Left ventricle myocardium inferior (tissue), 1 donor: ENCODE measurements at regions not wholly inside any gene's neighbourhood (a gene's known extent, or its start where the extent isn't known, plus 50 kb on each side); places are given as distances from the start of the nearest gene placed in this dataset.

Experiments
- DNase-seq: peaks from one replicate; pipeline ENCODE4 v3.0.0-alpha.2; 2020
- H3K27ac ChIP-seq: fragments of 200-600 bp; replicated peaks from 2 replicates; pipeline ENCODE4 v1.8.0; 2021
- H3K27me3 ChIP-seq: fragments of 200-600 bp; 2 replicates; pipeline ENCODE4 v1.8.0; 2021; ENCODE audit warnings: low read depth
- H3K36me3 ChIP-seq: fragments of 200-600 bp; 2 replicates; pipeline ENCODE4 v1.8.0; 2021
- H3K4me1 ChIP-seq: fragments of 200-600 bp; 2 replicates; pipeline ENCODE4 v1.8.0; 2021
- H3K4me3 ChIP-seq: fragments of 200-600 bp; 2 replicates; pipeline ENCODE4 v1.8.0; 2021; ENCODE audit warnings: mild to moderate bottlenecking, moderate library complexity
- H3K9me3 ChIP-seq: fragments of 200-600 bp; replicated peaks from 2 replicates; pipeline ENCODE4 v1.8.0; 2021
- intact Hi-C: fragments of 100-400 bp; cut with micrococcal nuclease; formaldehyde crosslinking; loops from one replicate; pipeline ENCODE4 v1.11.0; 2022
- TF ChIP-seq, protein P1 (sequence below): fragments of 200-600 bp; IDR thresholded peaks from 2 replicates; pipeline ENCODE4 v1.8.0; 2021; ENCODE audit warnings: antibody characterized with exemption, mild to moderate bottlenecking, borderline replicate concordance
- donor health status: DM: no; HTN: yes; CAD: no; lungs with severe emphysema.

DNA sequence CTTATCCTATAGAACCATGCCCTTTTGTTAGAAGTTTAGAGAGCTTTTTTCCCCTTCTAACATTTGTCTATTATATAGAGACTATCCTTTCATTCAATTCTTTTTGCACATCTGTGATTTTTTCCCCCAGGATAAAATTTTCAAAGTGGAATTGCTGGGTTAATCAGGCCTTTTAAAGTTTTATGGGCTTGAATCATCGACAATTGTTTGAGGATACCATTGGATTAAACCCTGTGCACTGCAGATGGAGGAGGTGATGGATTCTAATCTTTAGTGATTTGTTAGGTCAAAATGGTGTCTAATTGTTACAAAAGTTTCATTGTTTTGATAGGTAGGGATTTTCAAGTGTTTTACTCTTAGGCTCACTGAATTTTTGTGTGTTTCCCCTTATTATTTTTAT lies 463.7 kb upstream of the CFAP20DC start:
- TF ChIP-seq, protein P1, sequence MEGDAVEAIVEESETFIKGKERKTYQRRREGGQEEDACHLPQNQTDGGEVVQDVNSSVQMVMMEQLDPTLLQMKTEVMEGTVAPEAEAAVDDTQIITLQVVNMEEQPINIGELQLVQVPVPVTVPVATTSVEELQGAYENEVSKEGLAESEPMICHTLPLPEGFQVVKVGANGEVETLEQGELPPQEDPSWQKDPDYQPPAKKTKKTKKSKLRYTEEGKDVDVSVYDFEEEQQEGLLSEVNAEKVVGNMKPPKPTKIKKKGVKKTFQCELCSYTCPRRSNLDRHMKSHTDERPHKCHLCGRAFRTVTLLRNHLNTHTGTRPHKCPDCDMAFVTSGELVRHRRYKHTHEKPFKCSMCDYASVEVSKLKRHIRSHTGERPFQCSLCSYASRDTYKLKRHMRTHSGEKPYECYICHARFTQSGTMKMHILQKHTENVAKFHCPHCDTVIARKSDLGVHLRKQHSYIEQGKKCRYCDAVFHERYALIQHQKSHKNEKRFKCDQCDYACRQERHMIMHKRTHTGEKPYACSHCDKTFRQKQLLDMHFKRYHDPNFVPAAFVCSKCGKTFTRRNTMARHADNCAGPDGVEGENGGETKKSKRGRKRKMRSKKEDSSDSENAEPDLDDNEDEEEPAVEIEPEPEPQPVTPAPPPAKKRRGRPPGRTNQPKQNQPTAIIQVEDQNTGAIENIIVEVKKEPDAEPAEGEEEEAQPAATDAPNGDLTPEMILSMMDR = no peak
- no peak for DNase-seq
- no peaks in the 10 kb centered on the region for H3K9me3 ChIP-seq

DNA sequence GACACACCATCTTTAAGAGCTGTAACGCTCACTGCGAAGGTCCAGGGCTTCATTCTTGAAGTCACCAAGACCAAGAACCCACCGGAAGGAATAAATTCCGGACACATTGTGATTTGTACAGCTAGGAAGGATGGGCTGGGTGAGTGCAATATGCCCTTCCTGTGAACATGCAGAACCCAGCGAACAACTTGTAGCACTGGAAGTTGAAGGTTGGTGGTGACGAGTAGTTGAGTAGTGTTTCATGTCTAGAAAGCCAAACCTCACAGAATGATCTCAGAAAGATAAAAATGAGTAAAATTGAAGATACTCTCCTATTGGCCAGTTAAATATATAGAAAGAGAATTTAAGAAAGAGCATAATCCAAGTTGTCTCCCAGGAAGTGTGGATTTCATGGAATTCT lies 462.2 kb upstream of the CFAP20DC start:
- Histone ChIP-seq H3K9me3 (no peaks in the 10 kb centered on the region), H3K36me3 (no peaks in the 10 kb centered on the region), H3K4me3 (no peak overlapping the region), H3K27me3 (no peaks in the 10 kb centered on the region), H3K27ac (no peak overlapping the region), H3K4me1 (no peaks in the 10 kb centered on the region)
- no peak for DNase-seq
- intact Hi-C loops = no loop called here
- TF ChIP-seq, protein P1 = no peak

More for the DNA sequence above, 463.7 kb upstream of the CFAP20DC start:
- no peaks in the 10 kb centered on the region for H3K4me1 ChIP-seq
- H3K4me3 ChIP-seq = no peak overlapping the region
- H3K27me3 ChIP-seq = no peaks in the 10 kb centered on the region
- no peaks in the 10 kb centered on the region for H3K36me3 ChIP-seq
- intact Hi-C loops = no loop called here
- no peak overlapping the region for H3K27ac ChIP-seq

DNA sequence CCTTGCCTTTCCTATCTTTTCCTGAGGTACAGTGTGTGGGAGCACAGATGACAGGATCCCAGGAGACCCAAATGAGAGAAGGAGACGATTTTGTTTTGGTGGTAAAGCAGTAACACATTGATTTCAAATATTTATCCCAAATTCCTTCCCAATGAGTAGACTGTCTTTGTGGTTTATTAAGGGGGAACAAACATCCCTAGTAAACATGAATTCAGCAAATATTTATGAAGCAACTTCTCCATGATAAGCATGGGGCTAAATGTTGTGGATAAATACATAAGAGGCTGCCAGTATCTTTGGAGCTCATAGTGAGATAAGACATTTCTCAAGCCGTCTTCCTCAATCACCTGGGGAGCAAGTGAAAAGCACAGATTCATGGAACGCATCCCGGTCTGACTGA lies 460.8 kb upstream of the CFAP20DC start:
- no peak overlapping the region for H3K4me3 ChIP-seq
- no peaks in the 10 kb centered on the region for H3K9me3 ChIP-seq
- H3K36me3 ChIP-seq = no peaks in the 10 kb centered on the region
- no peaks in the 10 kb centered on the region for H3K27me3 ChIP-seq
- TF ChIP-seq, protein P1 = no peak
- DNase-seq = no peak
- H3K27ac ChIP-seq = no peak overlapping the region
- no peaks in the 10 kb centered on the region for H3K4me1 ChIP-seq
- intact Hi-C loops = no loop called here

DNA sequence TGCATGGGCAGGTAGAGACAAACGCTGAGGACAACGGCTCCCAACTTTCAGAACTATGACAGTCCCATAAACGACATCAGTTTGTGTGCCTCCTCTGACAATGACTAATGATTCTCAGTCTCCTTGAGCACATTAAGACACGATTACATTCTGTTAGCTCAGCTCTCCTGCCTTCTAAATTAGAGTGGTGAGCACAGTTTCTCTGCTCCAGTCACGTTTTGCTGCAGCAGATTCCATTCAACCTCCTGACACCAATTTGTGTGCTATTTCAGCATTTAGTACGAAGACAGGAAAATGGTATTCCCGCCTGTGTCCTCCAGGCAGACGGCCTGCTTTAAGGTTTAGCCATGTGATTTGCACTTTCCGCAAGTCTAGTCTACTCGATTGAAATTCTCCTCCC lies 458.4 kb upstream of the CFAP20DC start:
- intact Hi-C loops = no loop called here
- Histone ChIP-seq H3K27ac (no peak overlapping the region), H3K27me3 (no peaks in the 10 kb centered on the region), H3K9me3 (no peaks in the 10 kb centered on the region), H3K36me3 (no peaks in the 10 kb centered on the region), H3K4me1 (no peaks in the 10 kb centered on the region), H3K4me3 (no peak overlapping the region)
- TF ChIP-seq, protein P1 = no peak
- no peak for DNase-seq

DNA sequence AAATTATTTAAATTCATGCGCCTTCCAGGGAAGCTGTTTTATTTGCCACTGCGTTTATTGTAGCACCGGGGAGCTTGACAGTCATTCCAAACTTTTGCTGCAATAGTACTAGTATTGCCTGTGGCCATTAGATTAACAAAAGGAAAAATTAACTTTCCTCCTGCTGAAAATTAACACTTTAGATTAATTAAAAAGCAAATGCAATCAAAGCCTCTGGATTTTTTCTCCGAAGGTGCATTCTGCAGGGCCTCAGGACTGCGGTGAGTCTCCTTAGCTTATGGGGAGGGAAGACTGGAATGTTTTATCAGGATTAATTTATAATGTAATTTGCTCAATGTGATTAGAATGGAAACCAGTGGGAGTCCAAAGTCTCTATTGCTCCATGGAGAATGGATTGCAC lies 456.4 kb upstream of the CFAP20DC start:
- Histone ChIP-seq H3K27me3 (no peaks in the 10 kb centered on the region), H3K27ac (no peak overlapping the region), H3K4me1 (no peaks in the 10 kb centered on the region), H3K9me3 (no peaks in the 10 kb centered on the region), H3K4me3 (no peak overlapping the region), H3K36me3 (no peaks in the 10 kb centered on the region)
- no peak for DNase-seq
- intact Hi-C loops = no loop called here
- TF ChIP-seq, protein P1 = no peak

DNA sequence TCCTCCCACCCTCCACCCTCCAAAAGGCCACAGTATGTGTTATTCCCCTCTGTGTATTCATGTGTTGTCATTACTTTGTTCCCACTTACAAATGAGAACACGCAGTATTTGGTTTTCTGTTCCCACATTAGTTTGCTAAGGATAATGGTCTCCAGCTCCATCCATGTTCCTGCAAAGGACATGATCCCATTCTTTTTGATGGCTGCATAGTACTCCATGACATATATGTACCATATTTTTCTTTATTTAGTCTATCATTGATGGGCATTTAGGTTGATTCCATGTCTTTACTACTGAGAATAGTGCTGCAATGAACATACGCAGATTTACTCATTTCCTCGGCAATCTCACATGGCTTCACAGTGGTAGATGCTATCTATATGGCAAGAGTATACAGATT lies 453.6 kb upstream of the CFAP20DC start:
- H3K36me3 ChIP-seq = no peaks in the 10 kb centered on the region
- H3K27ac ChIP-seq = no peak overlapping the region
- no peaks in the 10 kb centered on the region for H3K4me1 ChIP-seq
- TF ChIP-seq, protein P1 = no peak
- no peak for DNase-seq
- H3K27me3 ChIP-seq = no peaks in the 10 kb centered on the region
- H3K4me3 ChIP-seq = no peak overlapping the region
- intact Hi-C loops = no loop called here
- H3K9me3 ChIP-seq = no peaks in the 10 kb centered on the region
